HEK293T (cell line): ENCODE measurements at regions not wholly inside any gene's neighbourhood (a gene's known extent, or its start where the extent isn't known, plus 50 kb on each side); places are given as distances from the start of the nearest gene placed in this dataset.

ENCODE experiments used
- ARNT ChIP-seq: fragments of 450-650 bp; IDR thresholded peaks from 2 replicates; pipeline ENCODE4 v1.6.1; 2017; ENCODE audit warnings: mild to moderate bottlenecking
- ELF4 ChIP-seq: fragments of 450-650 bp; IDR thresholded peaks from 2 replicates; pipeline ENCODE4 v1.6.1; 2017; ENCODE audit warnings: antibody characterized with exemption
- L3MBTL2 ChIP-seq: fragments of 450-650 bp; conservative IDR thresholded peaks from 2 replicates; pipeline ENCODE4 v1.6.1; 2016; ENCODE audit warnings: mild to moderate bottlenecking
- LEF1 ChIP-seq: fragments of 450-650 bp; IDR thresholded peaks from 2 replicates; pipeline ENCODE4 v1.6.1; 2017; ENCODE audit warnings: mild to moderate bottlenecking, borderline replicate concordance
- NFRKB ChIP-seq: fragments of 450-650 bp; IDR thresholded peaks from 2 replicates; pipeline ENCODE4 v1.6.1; 2016; ENCODE audit warnings: mild to moderate bottlenecking, moderate library complexity
- ZNF384 ChIP-seq: fragments of 450-650 bp; IDR thresholded peaks from 2 replicates; pipeline ENCODE4 v1.6.1; 2016

DNA sequence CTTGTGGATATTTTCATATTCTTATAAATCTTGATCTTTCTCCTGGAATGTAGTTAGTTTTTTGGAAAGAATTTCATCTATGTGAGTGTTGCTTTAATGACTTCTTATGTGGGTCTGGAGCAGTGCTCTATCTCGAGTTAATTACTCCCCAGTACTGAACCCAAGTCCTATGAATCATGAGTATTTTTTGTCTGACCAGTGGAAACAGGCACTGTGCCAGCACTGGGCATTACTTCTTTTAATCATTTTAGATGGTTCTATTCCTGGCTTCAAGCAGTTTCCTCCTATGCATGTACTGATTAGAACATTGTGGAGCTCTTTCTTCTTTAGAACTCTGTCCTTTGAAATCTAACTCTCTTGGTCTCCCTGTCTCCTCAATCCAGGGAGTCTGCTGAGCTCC, 466.3 kb downstream of the PCDH17 start:
- TF ChIP-seq ARNT (no peak), NFRKB (no peak), ZNF384 (no peak), LEF1 (no peak), ELF4 (no peak), L3MBTL2 (no peak)
